Calu3 (cell line): ENCODE measurements at regions not wholly inside any gene's neighbourhood (a gene's known extent, or its start where the extent isn't known, plus 50 kb on each side); places are given as distances from the start of the nearest gene placed in this dataset.
"Not testable (repeated sequence)": the region's sequence is repeated elsewhere in the genome, so short reads cannot be mapped to it uniquely, and the experiment has no call there.

Experiments
- BruUV-seq: library from RNA; stranded (reverse); fragments of 400-500 nt; replicated peaks from 2 replicates; lab custom pipeline; 2021; lab: Mats Ljungman, UMichigan
- CTCF ChIA-PET: fragments of 300-600 bp; sonication (Branson Sonifier 250); formaldehyde crosslinking; loops from one replicate; lab custom pipeline; 2022; ENCODE audit warnings: antibody characterized with exemption; lab: Charles Lee
- DNase-seq: peaks from one replicate; pipeline ENCODE4 v3.0.0; 2022
- H3K27ac Mint-ChIP-seq: one replicate; pipeline ENCODE4 v1.8.0; 2022; ENCODE audit warnings: mixed read lengths; ENCODE audit not compliant: unreplicated experiment
- H3K27me3 Mint-ChIP-seq: one replicate; pipeline ENCODE4 v1.8.0; 2022; ENCODE audit warnings: mixed read lengths; ENCODE audit not compliant: unreplicated experiment
- H3K36me3 Mint-ChIP-seq: one replicate; pipeline ENCODE4 v1.8.0; 2022; ENCODE audit warnings: mild to moderate bottlenecking, moderate library complexity, mixed read lengths; ENCODE audit not compliant: insufficient read depth, unreplicated experiment
- H3K4me1 Mint-ChIP-seq: one replicate; pipeline ENCODE4 v1.8.0; 2022; ENCODE audit warnings: mild to moderate bottlenecking, low read depth, mixed read lengths; ENCODE audit not compliant: unreplicated experiment
- H3K4me3 Mint-ChIP-seq: one replicate; pipeline ENCODE4 v1.8.0; 2022; ENCODE audit warnings: mild to moderate bottlenecking, low read depth, moderate library complexity, mixed read lengths; ENCODE audit not compliant: unreplicated experiment
- H3K9me3 Mint-ChIP-seq: one replicate; pipeline ENCODE4 v1.8.0; 2022; ENCODE audit warnings: low read depth, mixed read lengths; ENCODE audit not compliant: unreplicated experiment
- intact Hi-C: fragments of 100-400 bp; cut with micrococcal nuclease; formaldehyde crosslinking; loops from one replicate; pipeline ENCODE4 v1.10.0; 2022; ENCODE audit not compliant: unreplicated experiment
- TF ChIP-seq, protein P1 (sequence below): fragments of 200-600 bp; IDR thresholded peaks from one replicate; pipeline ENCODE4 v1.8.0; 2022; ENCODE audit warnings: antibody characterized with exemption; ENCODE audit not compliant: unreplicated experiment

GRCh38 chr2:146701183-146701582 is 1143.6 kb upstream of the ACVR2A start:
- H3K27ac Mint-ChIP-seq = no peak overlapping the region
- BruUV-seq = no TSS peak
- H3K9me3 Mint-ChIP-seq = peaks cover 12% of the 10 kb centered on the region
- no peak overlapping the region for H3K4me3 Mint-ChIP-seq
- peak; percentile 53 for DNase-seq
- CTCF ChIA-PET = no interaction called here
- no peaks in the 10 kb centered on the region for H3K36me3 Mint-ChIP-seq
- H3K4me1 Mint-ChIP-seq = no peaks in the 10 kb centered on the region
- intact Hi-C loops = no loop called here
- TF ChIP-seq, protein P1, sequence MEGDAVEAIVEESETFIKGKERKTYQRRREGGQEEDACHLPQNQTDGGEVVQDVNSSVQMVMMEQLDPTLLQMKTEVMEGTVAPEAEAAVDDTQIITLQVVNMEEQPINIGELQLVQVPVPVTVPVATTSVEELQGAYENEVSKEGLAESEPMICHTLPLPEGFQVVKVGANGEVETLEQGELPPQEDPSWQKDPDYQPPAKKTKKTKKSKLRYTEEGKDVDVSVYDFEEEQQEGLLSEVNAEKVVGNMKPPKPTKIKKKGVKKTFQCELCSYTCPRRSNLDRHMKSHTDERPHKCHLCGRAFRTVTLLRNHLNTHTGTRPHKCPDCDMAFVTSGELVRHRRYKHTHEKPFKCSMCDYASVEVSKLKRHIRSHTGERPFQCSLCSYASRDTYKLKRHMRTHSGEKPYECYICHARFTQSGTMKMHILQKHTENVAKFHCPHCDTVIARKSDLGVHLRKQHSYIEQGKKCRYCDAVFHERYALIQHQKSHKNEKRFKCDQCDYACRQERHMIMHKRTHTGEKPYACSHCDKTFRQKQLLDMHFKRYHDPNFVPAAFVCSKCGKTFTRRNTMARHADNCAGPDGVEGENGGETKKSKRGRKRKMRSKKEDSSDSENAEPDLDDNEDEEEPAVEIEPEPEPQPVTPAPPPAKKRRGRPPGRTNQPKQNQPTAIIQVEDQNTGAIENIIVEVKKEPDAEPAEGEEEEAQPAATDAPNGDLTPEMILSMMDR = peak; percentile 12
- H3K27me3 Mint-ChIP-seq = no peaks in the 10 kb centered on the region

- Mint-ChIP-seq H3K4me3 (no peak overlapping the region), H3K27me3 (no peaks in the 10 kb centered on the region), H3K36me3 (no peaks in the 10 kb centered on the region), H3K4me1 (no peaks in the 10 kb centered on the region), H3K9me3 (peaks cover 5% of the 10 kb centered on the region), H3K27ac (no peak overlapping the region)
- DNase-seq = no peak
- no TSS peak for BruUV-seq
- TF ChIP-seq, protein P1 = no peak
- CTCF ChIA-PET = no interaction called here
- intact Hi-C loops = no loop called here
These were observed 1147.5 kb upstream of the ACVR2A start for GRCh38 chr2:146697307-146697706.

DNA sequence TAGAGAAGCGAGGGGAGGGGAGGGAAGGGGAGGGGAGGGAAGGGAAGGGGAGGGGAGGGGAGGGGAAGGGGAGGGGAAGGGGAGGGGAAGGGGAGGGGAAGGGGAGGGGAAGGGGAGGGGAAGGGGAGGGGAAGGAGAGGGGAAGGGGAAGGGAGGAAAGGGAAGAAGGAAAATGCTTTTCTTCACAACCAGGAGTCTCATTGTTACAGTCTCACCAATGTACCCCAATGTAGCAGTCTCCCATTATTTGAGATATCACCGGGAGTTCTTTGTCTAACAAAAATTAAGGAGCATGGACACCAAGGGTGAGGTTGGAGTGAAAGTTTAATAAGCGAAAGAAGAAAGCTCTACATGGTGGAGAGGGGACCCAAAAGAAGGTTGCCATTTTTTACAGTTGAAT is 1148.0 kb upstream of the ACVR2A start:
- H3K27ac Mint-ChIP-seq, intact Hi-C loops, H3K36me3 Mint-ChIP-seq, DNase-seq, H3K9me3 Mint-ChIP-seq, H3K27me3 Mint-ChIP-seq, CTCF ChIA-PET, H3K4me3 Mint-ChIP-seq, H3K4me1 Mint-ChIP-seq, BruUV-seq: not testable (repeated sequence)

DNA sequence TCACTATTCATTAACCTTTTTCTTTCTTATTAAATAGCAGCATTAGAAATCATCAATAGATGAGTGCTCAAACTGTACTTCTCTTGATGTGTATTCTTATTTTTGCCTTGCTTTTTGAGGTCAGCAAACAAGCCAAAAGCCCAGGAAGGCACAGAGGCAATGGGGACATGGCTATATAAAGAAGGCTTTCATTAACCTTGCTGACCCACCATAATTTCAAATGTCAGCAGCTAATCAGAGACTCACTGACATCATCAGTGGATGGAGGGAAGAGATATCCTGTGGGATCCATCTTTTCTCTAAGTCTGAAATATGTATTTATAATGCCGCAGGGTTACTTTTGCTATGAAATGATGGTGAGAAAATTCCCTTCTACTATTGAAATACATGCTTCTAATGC is 1162.8 kb upstream of the ACVR2A start:
- TF ChIP-seq, protein P1 = no peak
- no peak for DNase-seq
- H3K27ac Mint-ChIP-seq = no peak overlapping the region
- no peaks in the 10 kb centered on the region for H3K36me3 Mint-ChIP-seq
- H3K4me1 Mint-ChIP-seq = no peaks in the 10 kb centered on the region
- intact Hi-C loops = no loop called here
- H3K9me3 Mint-ChIP-seq = peaks cover 2% of the 10 kb centered on the region
- CTCF ChIA-PET = no interaction called here
- no peak overlapping the region for H3K4me3 Mint-ChIP-seq
- H3K27me3 Mint-ChIP-seq = no peaks in the 10 kb centered on the region
- BruUV-seq = no TSS peak

- H3K27me3 Mint-ChIP-seq = no peaks in the 10 kb centered on the region
- H3K4me3 Mint-ChIP-seq = no peak overlapping the region
- TF ChIP-seq, protein P1 = no peak
- no peak overlapping the region for H3K27ac Mint-ChIP-seq
- peaks cover 2% of the 10 kb centered on the region for H3K9me3 Mint-ChIP-seq
- H3K4me1 Mint-ChIP-seq = no peaks in the 10 kb centered on the region
- H3K36me3 Mint-ChIP-seq = no peaks in the 10 kb centered on the region
- DNase-seq = no peak
- BruUV-seq = no TSS peak
- CTCF ChIA-PET = no interaction called here
- intact Hi-C loops = no loop called here
These were observed 1166.3 kb upstream of the ACVR2A start for GRCh38 chr2:146678516-146678915.
